Stimulated activated CD4-positive, alpha-beta T cell treated with anti-CD3 and anti-CD28 coated beads, Interleukin-12 subunit alpha, Interleukin-12 subunit beta, amount 100 ng/mL, for 48 hours (primary cell): ENCODE measurements at regions not wholly inside any gene's neighbourhood (a gene's known extent, or its start where the extent isn't known, plus 50 kb on each side); places are given as distances from the start of the nearest gene placed in this dataset.

Experiments used
- DNase-seq, 3 donors: peaks; one replicate each; pipeline ENCODE4 v3.0.0-alpha.2; 2020; ENCODE audit warnings: low read depth in 2 of 3, low spot score in 1 of 3

DNA sequence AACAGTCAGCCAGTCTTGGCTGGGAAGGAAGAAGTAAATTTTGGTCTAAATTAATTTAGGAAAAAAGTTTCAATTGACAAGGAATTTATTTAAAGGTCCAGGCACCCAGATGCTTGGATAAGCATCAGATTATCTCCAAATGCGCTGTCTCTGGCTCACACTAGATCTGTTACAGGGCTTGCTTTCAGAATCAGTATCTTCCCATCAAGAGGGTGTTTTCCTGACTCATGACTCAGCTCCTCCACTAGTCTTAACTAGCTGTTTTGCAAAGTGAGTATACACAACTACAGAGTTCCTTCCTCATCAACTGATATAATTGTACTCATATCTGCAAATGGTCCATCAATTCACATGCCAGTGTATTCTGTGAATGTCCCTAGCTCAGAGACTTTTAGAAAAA lies 482.1 kb upstream of the CPEB2 start:
- DNase-seq, result no peak

DNA sequence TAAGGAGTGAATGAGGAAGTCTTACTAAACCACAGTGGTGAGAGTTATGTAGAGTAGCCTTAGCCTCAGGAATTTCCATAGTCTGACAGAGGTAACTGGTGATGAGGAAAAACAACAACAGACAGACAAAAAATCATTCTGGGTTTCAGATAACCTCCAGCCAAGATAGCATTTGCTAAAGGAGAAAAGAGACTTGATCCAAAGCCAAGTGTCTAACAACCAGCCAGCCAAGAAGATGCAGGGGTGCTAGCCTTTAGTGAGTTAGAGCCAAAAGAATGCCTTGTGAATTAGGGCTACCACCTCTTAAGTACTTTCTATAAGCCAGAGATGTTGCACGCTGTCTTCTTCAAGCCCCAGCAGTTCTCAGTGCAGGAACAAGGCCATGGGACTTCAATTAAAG lies 478.0 kb upstream of the CPEB2 start:
- no peak for DNase-seq

GRCh38 chr4:14528918-14529317 lies 473.4 kb upstream of the CPEB2 start:
- DNase-seq, result no peak

GRCh38 chr4:14529653-14530052 lies 472.6 kb upstream of the CPEB2 start:
- no peak for DNase-seq

DNA sequence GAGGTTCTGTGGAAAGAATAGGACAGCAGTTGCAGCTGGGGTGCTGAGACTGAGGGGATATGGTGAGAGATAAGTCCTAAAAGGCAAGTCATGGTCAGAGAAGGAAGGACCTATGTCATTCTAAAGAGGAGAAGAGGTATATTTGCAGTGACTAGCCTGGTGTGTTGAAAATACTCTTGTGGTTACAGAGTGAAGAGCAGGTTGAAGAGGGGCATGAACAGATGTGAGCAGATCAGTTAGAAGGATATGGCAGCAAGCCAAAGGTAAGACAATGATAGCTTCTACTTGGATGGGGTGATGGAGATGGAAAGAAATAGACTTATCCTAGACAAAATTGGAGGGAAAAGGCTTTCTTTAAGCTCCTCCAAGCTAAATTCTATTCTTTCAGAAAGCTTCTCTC lies 469.8 kb upstream of the CPEB2 start:
- no peak for DNase-seq

DNA sequence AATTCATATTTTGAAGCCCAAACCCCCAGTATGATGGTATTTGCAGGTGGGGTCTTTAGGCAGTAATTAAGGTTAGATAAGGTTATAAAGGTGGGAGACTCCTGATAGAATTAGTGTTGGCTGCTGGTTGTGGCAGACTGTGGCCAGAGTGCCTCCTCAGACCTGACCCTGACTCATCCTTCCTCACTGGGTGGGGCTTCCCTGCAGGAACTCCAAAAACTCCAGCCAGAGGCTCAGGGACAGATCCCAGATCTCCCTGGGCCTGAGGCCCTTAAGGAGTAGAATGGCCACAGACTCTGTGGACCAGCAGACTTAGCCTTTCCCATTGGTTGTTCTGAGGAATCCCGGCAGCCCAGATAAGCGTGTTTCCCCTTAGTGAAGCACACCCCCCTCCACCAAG lies 463.0 kb upstream of the CPEB2 start:
- DNase-seq, result no peak

DNA sequence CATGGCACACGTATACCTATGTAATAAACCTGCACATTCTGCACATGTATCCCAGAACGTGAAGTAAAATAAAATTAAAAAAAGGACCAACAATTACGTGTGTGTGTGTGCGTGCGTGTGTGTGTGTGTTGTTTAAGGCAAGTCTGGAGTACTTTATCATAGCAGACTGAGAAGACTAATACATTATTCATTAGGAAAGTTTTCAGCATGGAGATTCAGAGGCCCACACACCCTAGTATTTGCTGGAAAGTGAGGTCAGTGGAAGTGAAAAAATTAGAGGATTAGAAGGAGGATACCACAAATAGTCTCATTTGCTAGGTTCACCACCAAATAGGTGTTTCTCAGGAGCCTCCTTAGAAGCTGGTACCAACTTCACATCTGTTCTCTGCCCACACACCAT lies 457.1 kb upstream of the CPEB2 start:
- no peak for DNase-seq

- DNase-seq, result no peak
Measured at GRCh38 chr4:14545807-14546206, 456.5 kb upstream of the CPEB2 start.

DNA sequence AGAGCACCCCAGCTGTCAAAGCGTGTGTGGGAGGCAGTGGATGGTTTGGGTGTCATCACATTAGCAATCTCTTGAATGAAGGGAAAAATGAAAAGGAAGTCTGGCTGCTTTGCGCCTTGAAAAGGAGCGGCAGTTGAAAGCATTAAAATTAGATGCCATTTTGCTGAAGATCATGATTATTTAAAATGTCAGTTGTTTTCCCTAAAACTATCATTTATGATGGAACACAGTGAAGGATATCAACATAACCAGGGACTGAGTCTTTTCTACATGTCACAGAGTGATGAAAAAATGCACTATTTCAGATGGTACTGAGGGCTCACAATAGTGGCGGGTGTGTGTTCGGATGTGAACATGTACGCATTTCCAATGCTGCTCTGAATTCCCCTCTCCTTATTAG lies 450.2 kb upstream of the CPEB2 start:
- no peak for DNase-seq

DNA sequence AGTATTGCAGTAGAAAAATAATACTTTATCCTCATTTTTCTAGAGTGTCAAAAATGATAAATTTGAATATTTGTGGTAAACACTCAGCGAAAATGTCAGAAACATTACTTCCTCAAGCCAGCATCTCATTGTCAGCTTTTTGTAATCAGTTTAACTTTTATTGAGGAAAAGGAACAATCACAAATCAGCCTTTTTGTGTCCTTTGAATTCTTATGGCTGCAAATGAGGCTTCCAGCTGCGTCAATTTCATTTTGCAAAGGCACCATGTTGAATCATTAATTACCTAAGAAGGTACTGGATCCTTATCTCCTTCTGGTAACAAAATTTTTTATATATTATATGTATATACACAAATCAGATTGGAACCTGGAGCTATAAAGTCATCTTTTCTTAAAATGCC lies 442.6 kb upstream of the CPEB2 start:
- DNase-seq, result no peak

DNA sequence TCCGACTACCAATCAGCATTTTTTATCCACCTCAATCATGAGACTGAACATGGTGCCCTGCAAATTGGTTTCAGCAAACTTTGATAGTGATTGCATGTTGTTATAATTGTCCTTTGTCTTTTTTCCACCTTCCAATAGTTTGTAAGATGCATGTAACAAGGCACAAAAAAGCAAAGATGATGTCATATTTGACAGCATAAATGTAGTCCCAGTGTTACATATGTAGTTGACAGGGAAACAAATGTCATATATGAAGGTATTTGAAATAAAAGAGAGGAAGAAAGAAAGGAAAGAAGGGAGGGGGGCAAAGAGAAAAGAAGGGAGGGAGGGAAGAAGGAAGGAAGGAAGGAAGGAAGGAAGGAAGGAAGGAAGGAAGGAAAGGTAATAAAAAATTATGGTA lies 441.7 kb upstream of the CPEB2 start:
- no peak for DNase-seq

GRCh38 chr4:14562901-14563300 lies 439.4 kb upstream of the CPEB2 start:
- DNase-seq, result no peak

GRCh38 chr4:14564281-14564680 lies 438.0 kb upstream of the CPEB2 start:
- DNase-seq, result no peak

- DNase-seq, result no peak
Measured at GRCh38 chr4:14566518-14566917, 435.8 kb upstream of the CPEB2 start.

DNA sequence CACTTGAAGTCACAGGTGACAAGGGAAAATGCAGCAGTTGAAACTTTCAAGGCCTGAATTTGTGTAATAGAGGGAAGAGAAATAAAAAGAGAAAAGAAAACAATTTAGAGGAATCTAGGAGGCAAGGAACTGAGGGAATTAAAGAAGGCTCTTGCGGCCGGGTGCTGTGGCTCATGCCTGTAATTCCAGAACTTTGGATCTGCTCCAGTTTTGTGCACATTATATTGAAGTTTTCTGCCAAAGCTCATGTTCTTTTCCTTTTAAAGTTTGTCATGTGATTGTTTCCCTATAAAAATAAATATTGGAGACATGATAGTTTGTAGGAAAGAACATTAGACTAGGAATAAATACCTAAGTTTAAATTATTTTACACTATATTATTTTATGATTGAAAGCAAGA lies 433.9 kb upstream of the CPEB2 start:
- DNase-seq, result no peak

- no peak for DNase-seq
Measured at GRCh38 chr4:14575289-14575688, 427.0 kb upstream of the CPEB2 start.

GRCh38 chr4:14575919-14576318 lies 426.4 kb upstream of the CPEB2 start:
- no peak for DNase-seq

- no peak for DNase-seq
Measured at GRCh38 chr4:14580061-14580460, 422.2 kb upstream of the CPEB2 start.

- DNase-seq, result no peak
Measured at GRCh38 chr4:14581741-14582140, 420.5 kb upstream of the CPEB2 start.

- DNase-seq, result no peak
Measured at GRCh38 chr4:14582677-14583076, 419.6 kb upstream of the CPEB2 start.

DNA sequence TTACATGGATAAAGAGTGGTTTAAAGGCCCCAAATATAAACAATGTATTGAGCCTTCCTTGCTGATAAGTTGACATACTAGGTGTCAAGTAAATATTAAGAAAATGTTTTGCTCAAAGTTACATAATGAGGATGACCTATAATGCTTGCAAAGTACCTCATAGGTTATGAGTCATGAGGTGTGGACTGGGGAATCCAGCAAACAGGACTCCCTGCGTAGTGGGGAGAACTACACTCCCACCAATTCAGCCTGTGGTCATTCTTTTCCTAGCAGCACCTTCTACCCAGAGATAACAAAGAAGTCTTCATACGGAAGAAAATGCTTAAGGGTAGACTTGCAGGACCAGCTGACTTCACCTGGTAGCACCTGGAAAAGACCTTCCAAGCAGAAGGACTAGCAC lies 418.9 kb upstream of the CPEB2 start:
- DNase-seq, result no peak

GRCh38 chr4:14583752-14584151 lies 418.5 kb upstream of the CPEB2 start:
- DNase-seq, result no peak

DNA sequence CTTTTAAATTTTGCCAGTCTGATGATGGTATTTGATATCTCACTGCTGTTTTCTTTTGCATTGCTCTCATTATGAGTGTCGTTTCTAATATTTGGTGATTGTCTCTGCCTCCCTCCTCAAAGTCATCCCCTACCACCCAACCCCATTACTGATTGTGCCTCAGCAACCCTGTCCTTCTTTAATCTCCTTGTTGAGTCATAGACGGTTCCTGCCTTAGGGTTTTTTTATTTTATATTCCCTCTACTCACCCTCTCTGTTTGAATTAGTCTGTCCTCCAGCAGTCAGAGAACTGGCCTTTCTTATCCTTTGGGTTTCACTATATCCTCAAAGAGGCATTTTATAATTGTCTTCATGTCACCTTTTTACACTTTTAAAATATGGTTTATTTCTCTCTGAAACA lies 409.3 kb upstream of the CPEB2 start:
- no peak for DNase-seq

GRCh38 chr4:14596028-14596427 lies 406.3 kb upstream of the CPEB2 start:
- DNase-seq, result no peak
